ENCODE measurements at regions not wholly inside any gene's neighbourhood (a gene's known extent, or its start where the extent isn't known, plus 50 kb on each side); places are given as distances from the start of the nearest gene placed in this dataset.

DNA sequence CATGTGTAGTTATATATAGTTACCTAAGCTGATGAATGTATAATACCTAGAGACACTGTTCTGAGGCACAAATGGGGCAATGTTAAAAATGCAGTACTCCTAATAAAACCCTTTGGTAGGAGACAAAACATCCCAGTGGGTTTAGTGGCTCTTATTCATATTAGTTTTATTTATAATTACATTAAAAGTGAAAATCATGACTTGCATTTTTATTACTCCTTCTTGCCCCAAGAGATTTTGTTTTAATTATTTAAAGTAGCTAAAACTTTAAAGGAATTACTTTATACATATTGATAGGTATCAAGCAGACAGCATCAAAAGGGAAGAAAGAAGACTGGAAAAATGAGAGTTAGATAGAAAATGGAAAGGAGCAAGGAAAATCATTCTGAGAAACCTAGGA, 688.6 kb downstream of the GALC start:
- dilution Hi-C loops (cut with MboI; ENCODE audit: extremely low pct_ligation_motif_present, low sequenced_read_pairs) = no loop called here
- DNase-seq (ENCODE audit: low read depth, low spot score) = no peak
- no peaks in the 10 kb centered on the region for H3K27me3 ChIP-seq (ENCODE audit: control insufficient read depth in 2 of 2, insufficient read depth in 2 of 2, low read length in 2 of 2)
- no peak for TF ChIP-seq POLR2AphosphoS5 (IDR thresholded peaks at IDR 0.05; ENCODE audit: insufficient read depth, low read depth, low read length)
- TF ChIP-seq GATA2 (IDR thresholded peaks at IDR 0.05; ENCODE audit: insufficient read depth, insufficient read length, low read depth, low read length) = no peak
- no peak for TF ChIP-seq JUN (IDR thresholded peaks at IDR 0.05; ENCODE audit: borderline replicate concordance, insufficient read depth, insufficient read length, low read depth)
- no peak for TF ChIP-seq CTCF (IDR thresholded peaks at IDR 0.05; ENCODE audit: extremely low read depth in 1 of 2, insufficient read depth in 1 of 2, low read depth in 1 of 2, low read length in 2 of 2)
- no peak for TF ChIP-seq POLR2A (IDR thresholded peaks at IDR 0.05; ENCODE audit: low read depth, low read length)
- TF ChIP-seq FOS (IDR thresholded peaks at IDR 0.05; ENCODE audit: borderline replicate concordance, insufficient read depth, low read length) = no peak
- TF ChIP-seq MYC (IDR thresholded peaks at IDR 0.05; ENCODE audit: low read depth, low read length) = no peak
- TF ChIP-seq MAX (IDR thresholded peaks at IDR 0.05; ENCODE audit: insufficient read depth, insufficient read length) = no peak
- TF ChIP-seq EZH2 (IDR thresholded peaks at IDR 0.05; ENCODE audit: borderline replicate concordance, low read depth, low read length, severe bottlenecking) = no peak
- no peaks in the 10 kb centered on the region for H3K4me1 ChIP-seq (ENCODE audit: control insufficient read depth, extremely low read depth, insufficient read depth, low read length)
- H4K20me1 ChIP-seq (replicated peaks; ENCODE audit: control insufficient read depth, extremely low read depth, insufficient read depth, low read length) = no peaks in the 10 kb centered on the region
- ChIA-PET POLR2A (no interaction called here), CTCF (no interaction called here)
- intact Hi-C loops (cut with micrococcal nuclease) = no loop called here
- H3K9me1 ChIP-seq (replicated peaks; ENCODE audit: control insufficient read depth, extremely low read depth, insufficient read depth, low read length) = no peaks in the 10 kb centered on the region
- H3K27ac ChIP-seq (ENCODE audit: insufficient read depth, low read depth, low read length) = no peak overlapping the region
- no peak overlapping the region for H3K4me2 ChIP-seq (ENCODE audit: insufficient read depth, low read length)
- no peak for FAIRE-seq
- H3K79me2 ChIP-seq (ENCODE audit: control insufficient read depth, insufficient read depth, low read length) = no peaks in the 10 kb centered on the region
- peaks cover 13% of the 10 kb centered on the region for H3K9me3 ChIP-seq (replicated peaks; ENCODE audit: control insufficient read depth, insufficient read depth, low read length)
- no TSS peak for BruUV-seq (replicated peaks)
- H2AFZ ChIP-seq (ENCODE audit: low read depth, low read length) = no peak overlapping the region
- H3K36me3 ChIP-seq (ENCODE audit: control insufficient read depth in 2 of 2, extremely low read depth in 1 of 2, insufficient read depth in 2 of 2, low read length in 2 of 2) = no peaks in the 10 kb centered on the region
- no peak overlapping the region for H3K9ac ChIP-seq (replicated peaks; ENCODE audit: extremely low read depth, insufficient read depth, low read length)
- H3K4me3 ChIP-seq (replicated peaks in 1 of 3; ENCODE audit: insufficient read depth in 1 of 3, low read depth in 1 of 3, low read length in 3 of 3) = no peak overlapping the region
